GM18868 (cell line): ENCODE measurements at regions not wholly inside any gene's neighbourhood (a gene's known extent, or its start where the extent isn't known, plus 50 kb on each side); places are given as distances from the start of the nearest gene placed in this dataset.

ENCODE experiments used
- ATAC-seq: cut with Tn5 transposase; IDR thresholded peaks from one replicate; pipeline ENCODE4 v1.9.1; 2021; ENCODE audit warnings: mild to moderate bottlenecking, moderate library complexity; ENCODE audit not compliant: unreplicated experiment

GRCh38 chr2:489838-490237 lies 187.4 kb downstream of the TMEM18 start:
- ATAC-seq, result no peak

- no peak for ATAC-seq
Observed at GRCh38 chr2:489084-489483, 188.1 kb downstream of the TMEM18 start.

GRCh38 chr2:487186-488079 lies 189.8 kb downstream of the TMEM18 start:
- no peak for ATAC-seq

GRCh38 chr2:486371-486770 lies 190.8 kb downstream of the TMEM18 start:
- ATAC-seq, result no peak

GRCh38 chr2:481388-481787 lies 193.5 kb upstream of the ALKAL2 start:
- ATAC-seq, result no peak

GRCh38 chr2:479490-480176 lies 191.7 kb upstream of the ALKAL2 start:
- no peak for ATAC-seq

- no peak for ATAC-seq
Observed at GRCh38 chr2:479031-479430, 191.1 kb upstream of the ALKAL2 start.

- no peak for ATAC-seq
Observed at GRCh38 chr2:471560-471959, 183.7 kb upstream of the ALKAL2 start.

- no peak for ATAC-seq
Observed at GRCh38 chr2:469514-469913, 181.6 kb upstream of the ALKAL2 start.

GRCh38 chr2:468648-469336 lies 180.9 kb upstream of the ALKAL2 start:
- ATAC-seq, result no peak

GRCh38 chr2:467892-468647 lies 180.2 kb upstream of the ALKAL2 start:
- ATAC-seq, result no peak

- no peak for ATAC-seq
Observed at GRCh38 chr2:467543-467891, 179.6 kb upstream of the ALKAL2 start.

GRCh38 chr2:467101-467500 lies 179.2 kb upstream of the ALKAL2 start:
- no peak for ATAC-seq

- peak; percentile 63 for ATAC-seq
Observed at GRCh38 chr2:464562-465309, 176.8 kb upstream of the ALKAL2 start.

- ATAC-seq, result peak; percentile 78
Observed at GRCh38 chr2:460861-461260, 173.0 kb upstream of the ALKAL2 start.

GRCh38 chr2:459931-460330 lies 172.0 kb upstream of the ALKAL2 start:
- ATAC-seq, result no peak

- ATAC-seq, result no peak
Observed at GRCh38 chr2:458425-458815, 170.5 kb upstream of the ALKAL2 start.

- no peak for ATAC-seq
Observed at GRCh38 chr2:457792-458424, 170.0 kb upstream of the ALKAL2 start.

- no peak for ATAC-seq
Observed at GRCh38 chr2:457262-457661, 169.4 kb upstream of the ALKAL2 start.

- no peak for ATAC-seq
Observed at GRCh38 chr2:455913-456312, 168.0 kb upstream of the ALKAL2 start.
